ENCODE measurements at regions not wholly inside any gene's neighbourhood (a gene's known extent, or its start where the extent isn't known, plus 50 kb on each side); places are given as distances from the start of the nearest gene placed in this dataset.

GRCh38 chr12:105766029-105766428 is 372.7 kb downstream of the NUAK1 start:
- H3K4me3 ChIP-seq (ENCODE audit: low read depth, low read length) = no peak overlapping the region
- TF ChIP-seq, protein P1, sequence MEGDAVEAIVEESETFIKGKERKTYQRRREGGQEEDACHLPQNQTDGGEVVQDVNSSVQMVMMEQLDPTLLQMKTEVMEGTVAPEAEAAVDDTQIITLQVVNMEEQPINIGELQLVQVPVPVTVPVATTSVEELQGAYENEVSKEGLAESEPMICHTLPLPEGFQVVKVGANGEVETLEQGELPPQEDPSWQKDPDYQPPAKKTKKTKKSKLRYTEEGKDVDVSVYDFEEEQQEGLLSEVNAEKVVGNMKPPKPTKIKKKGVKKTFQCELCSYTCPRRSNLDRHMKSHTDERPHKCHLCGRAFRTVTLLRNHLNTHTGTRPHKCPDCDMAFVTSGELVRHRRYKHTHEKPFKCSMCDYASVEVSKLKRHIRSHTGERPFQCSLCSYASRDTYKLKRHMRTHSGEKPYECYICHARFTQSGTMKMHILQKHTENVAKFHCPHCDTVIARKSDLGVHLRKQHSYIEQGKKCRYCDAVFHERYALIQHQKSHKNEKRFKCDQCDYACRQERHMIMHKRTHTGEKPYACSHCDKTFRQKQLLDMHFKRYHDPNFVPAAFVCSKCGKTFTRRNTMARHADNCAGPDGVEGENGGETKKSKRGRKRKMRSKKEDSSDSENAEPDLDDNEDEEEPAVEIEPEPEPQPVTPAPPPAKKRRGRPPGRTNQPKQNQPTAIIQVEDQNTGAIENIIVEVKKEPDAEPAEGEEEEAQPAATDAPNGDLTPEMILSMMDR (IDR thresholded peaks at IDR 0.05; ENCODE audit: borderline replicate concordance, insufficient read depth, low read depth, low read length) = no peak

DNA sequence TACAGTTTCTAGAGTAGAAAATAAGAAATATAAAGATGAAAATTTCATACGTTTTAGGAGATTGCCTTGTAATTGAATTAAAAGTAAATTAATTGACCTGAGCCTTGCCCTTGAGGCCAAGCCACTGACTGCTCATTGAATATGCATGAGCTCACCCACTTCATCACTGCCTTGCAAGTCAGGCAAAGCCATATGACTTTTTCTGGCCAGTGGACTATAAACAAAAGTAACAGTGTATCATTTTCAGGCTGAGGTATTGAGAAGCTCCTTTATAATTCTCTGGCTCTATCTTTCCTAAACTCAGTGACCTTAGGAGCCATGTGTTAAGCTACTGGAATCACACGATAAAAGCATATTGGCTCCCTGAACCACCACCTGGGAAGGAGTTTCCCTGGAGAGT is 369.3 kb downstream of the NUAK1 start:
- TF ChIP-seq, protein P1 (IDR thresholded peaks at IDR 0.05; ENCODE audit: borderline replicate concordance, insufficient read depth, low read depth, low read length) = no peak
- H3K4me3 ChIP-seq (ENCODE audit: low read depth, low read length) = no peak overlapping the region

- TF ChIP-seq, protein P1 (IDR thresholded peaks at IDR 0.05; ENCODE audit: borderline replicate concordance, insufficient read depth, low read depth, low read length) = no peak
- no peak overlapping the region for H3K4me3 ChIP-seq (ENCODE audit: low read depth, low read length)
Measured at GRCh38 chr12:105773471-105773870, 365.3 kb downstream of the NUAK1 start.

DNA sequence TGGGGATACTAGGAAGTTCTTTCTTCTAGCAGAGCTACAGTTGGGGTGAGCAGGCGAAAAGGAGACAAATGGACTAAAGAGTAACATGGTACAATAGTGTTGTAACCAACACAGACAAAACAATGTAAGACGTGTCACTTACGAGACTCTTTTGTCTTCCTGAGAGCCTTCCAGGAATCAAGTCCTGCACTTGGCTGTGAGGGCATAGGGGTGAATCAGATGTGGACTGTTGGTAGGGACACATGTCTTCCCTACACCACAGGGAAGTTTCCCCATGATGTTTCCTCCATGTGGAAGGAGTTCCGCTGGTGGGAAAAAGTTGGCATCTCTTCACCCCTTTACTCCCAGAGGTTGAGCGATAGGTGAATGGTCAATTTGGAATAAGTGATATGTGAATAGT is 364.7 kb downstream of the NUAK1 start:
- no peak overlapping the region for H3K4me3 ChIP-seq (ENCODE audit: low read depth, low read length)
- TF ChIP-seq, protein P1 (IDR thresholded peaks at IDR 0.05; ENCODE audit: borderline replicate concordance, insufficient read depth, low read depth, low read length) = no peak

- TF ChIP-seq, protein P1 (IDR thresholded peaks at IDR 0.05; ENCODE audit: borderline replicate concordance, insufficient read depth, low read depth, low read length) = no peak
- H3K4me3 ChIP-seq (ENCODE audit: low read depth, low read length) = no peak overlapping the region
Measured at GRCh38 chr12:105775343-105775742, 363.4 kb downstream of the NUAK1 start.

DNA sequence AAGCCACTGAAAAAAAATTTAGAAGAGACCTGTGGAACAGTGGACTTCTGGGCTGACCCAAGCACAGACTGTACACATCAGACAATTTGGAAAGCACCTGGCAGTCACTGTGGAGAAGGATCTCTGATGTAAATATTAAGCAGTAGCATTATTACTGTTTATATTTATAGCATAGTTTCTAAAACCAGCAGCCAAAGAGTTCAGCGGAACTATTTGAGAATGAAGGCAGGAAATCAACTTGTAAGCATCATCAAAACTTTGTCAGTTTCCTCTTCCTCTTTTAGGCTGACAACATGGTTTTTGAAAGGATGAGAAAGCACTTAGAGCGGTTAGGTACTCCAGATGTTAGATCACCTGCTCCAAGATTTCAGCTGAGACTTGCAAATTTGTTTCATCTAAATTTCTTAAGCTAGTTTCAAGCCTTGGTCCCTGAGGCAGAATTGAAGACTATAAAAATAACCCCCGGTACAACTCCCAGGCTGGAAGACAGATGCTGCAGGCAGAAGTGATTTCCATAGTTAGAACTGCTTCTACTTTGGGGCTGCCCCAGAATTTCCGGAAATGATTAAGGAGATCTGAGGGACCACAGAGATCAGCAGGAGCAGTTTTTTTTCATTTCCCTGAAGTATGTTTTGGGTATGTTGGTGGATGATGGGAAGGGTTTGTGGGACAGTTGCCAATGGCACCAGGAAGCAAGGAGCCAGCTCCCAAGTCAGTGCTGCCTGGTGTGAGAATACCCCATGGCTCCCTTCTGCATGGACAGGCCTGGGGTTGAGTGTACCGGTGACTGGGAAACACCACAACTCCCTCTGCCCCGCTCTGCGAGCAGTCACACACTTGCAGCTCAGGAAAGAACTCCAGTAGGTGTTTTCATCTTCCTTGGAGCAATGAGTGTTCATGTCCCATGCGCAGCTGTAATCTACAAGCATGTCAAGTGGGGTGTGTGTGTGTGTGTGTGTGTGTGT is 354.5 kb downstream of the NUAK1 start:
- TF ChIP-seq, protein P1 (IDR thresholded peaks at IDR 0.05; ENCODE audit: borderline replicate concordance, insufficient read depth, low read depth, low read length) = no peak
- no peak overlapping the region for H3K4me3 ChIP-seq (ENCODE audit: low read depth, low read length)

DNA sequence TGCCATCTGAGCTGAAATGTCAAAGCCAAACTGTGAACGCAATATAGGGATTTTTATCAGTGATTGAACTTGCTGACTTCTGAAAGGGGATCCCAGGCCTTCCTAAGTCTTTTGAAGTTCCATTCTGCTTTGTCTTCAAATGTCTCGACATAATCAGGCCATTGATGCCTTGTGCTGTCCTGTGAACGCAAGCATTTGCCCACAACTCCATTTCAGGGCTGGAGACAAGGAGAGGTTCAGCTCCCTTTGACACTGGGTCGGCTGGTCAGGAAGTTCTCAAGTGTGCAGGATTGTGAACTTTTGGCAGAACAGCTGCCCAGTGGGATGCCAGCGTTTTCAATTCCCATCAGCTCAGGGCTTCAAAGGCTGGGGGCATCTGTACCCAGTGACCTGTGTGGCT is 345.3 kb downstream of the NUAK1 start:
- TF ChIP-seq, protein P1 (IDR thresholded peaks at IDR 0.05; ENCODE audit: borderline replicate concordance, insufficient read depth, low read depth, low read length) = no peak
- H3K4me3 ChIP-seq (ENCODE audit: low read depth, low read length) = no peak overlapping the region
